GM12891 (cell line): ENCODE measurements at regions not wholly inside any gene's neighbourhood (a gene's known extent, or its start where the extent isn't known, plus 50 kb on each side); places are given as distances from the start of the nearest gene placed in this dataset.

Source experiments
- DNase-seq: peaks from one replicate; pipeline ENCODE4 v3.0.0; 2011; ENCODE audit warnings: low spot score; ENCODE audit not compliant: insufficient read length
- FAIRE-seq: peaks from 2 replicates; lab custom pipeline; 2011; peaks lifted over from hg19 to GRCh38; lab: Jason Lieb, UNC
- PAX5 ChIP-seq: IDR thresholded peaks from 2 replicates; pipeline ENCODE4 v1.6.1; 2011; ENCODE audit warnings: low read length, moderate library complexity, mild to moderate bottlenecking; ENCODE audit not compliant: insufficient read depth, severe bottlenecking
- POLR2A ChIP-seq: IDR thresholded peaks from 2 replicates; pipeline ENCODE4 v1.6.1; 2011; ENCODE audit warnings: low read depth, low read length, control low read depth
- POLR2AphosphoS5 ChIP-seq: IDR thresholded peaks from 2 replicates; pipeline ENCODE4 v1.6.1; 2011; ENCODE audit warnings: low read depth, low read length, control low read depth
- POU2F2 ChIP-seq: IDR thresholded peaks from 2 replicates; pipeline ENCODE4 v1.6.1; 2011; ENCODE audit warnings: low read depth, mild to moderate bottlenecking, control low read depth, low read length, moderate library complexity
- SPI1 ChIP-seq: IDR thresholded peaks from 2 replicates; pipeline ENCODE4 v1.6.1; 2011; ENCODE audit warnings: low read depth, low read length, control low read depth
- TAF1 ChIP-seq: IDR thresholded peaks from 2 replicates; pipeline ENCODE4 v1.6.1; 2011; ENCODE audit warnings: low read depth, low read length, control low read depth

DNA sequence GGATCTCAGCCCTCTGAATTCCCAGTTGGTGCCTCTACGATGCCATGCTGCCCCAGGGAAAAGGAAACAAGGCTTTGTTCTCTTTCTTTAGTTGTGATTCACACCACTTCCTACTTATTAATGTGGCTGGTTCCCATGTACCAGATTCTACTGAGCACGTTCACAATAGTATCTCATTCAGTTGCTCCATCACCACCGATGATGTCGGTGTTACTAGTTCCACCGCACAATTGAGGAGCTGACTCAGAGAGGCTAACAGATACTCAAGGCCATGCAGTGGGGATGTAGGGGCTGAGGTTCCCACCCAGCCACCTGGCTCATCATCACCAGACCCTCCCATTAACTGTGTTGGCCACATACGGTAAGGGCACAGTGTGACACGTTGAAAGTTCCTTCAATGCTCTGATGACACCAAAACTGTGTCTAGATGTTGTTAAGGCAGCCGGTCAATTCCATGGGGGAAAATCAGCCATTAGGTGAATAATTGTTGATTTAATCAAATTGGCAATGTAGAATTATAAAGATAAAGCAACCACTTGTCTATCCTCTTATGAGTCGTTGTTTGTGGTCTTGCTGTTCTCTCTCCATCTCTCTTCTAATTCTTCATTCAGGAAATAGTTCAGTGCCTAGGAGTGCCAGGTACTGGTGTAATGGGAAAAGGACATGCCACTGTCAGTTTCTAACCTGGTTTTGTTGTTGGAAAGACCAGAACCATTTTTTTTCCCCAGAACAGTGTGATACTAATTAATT, 244.2 kb upstream of the CRY1 start:
- DNase-seq (no peak), FAIRE-seq (no peak)
- TF ChIP-seq TAF1 (no peak), PAX5 (no peak), SPI1 (no peak), POU2F2 (no peak)

DNA sequence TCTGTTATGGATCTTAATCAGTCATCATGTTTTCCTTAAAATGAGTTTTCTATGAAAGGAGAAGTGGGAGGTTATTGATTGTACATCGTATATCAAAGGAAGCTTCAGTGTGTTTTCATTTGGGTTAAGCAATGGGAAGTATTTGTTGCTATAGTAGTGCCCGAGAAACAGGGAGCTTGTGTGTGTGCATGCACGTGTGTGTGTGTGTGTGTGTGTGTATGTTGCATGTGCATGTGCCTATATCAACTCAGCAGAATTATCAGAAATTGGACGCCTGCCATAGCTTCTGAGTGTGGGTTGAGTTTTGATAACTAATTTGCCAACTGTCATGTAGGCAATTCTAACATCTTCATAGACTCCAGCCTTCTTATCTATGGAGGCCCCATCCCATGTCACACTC, 246.1 kb upstream of the CRY1 start:
- no peak for DNase-seq
- FAIRE-seq: no peak
- TF ChIP-seq PAX5 (no peak), POLR2AphosphoS5 (no peak), SPI1 (no peak), POU2F2 (no peak), TAF1 (no peak), POLR2A (no peak)

DNA sequence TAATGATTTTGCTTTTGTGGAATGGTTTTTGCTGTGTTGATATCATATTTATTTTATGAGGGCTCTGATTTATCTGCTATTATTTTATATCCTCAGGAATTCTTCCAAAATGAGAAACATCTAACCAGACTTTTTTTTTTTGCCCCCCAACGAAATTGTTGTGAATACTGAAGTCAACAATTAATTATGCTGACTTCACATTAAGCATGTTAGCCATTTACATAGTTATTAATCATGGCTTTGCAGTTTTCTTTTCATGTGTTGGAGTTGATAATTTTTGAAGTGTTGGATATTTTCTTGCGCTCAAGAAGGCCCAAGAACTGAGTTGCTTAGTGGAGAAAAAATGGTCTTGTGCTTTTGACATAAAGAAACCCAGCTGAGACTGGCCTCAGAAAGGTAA, 246.6 kb upstream of the CRY1 start:
- FAIRE-seq (no peak), DNase-seq (no peak)
- no peak for TF ChIP-seq POLR2A
- no peak for TF ChIP-seq POU2F2
- no peak for TF ChIP-seq TAF1
- no peak for TF ChIP-seq POLR2AphosphoS5
- no peak for TF ChIP-seq PAX5
- TF ChIP-seq SPI1: no peak

DNA sequence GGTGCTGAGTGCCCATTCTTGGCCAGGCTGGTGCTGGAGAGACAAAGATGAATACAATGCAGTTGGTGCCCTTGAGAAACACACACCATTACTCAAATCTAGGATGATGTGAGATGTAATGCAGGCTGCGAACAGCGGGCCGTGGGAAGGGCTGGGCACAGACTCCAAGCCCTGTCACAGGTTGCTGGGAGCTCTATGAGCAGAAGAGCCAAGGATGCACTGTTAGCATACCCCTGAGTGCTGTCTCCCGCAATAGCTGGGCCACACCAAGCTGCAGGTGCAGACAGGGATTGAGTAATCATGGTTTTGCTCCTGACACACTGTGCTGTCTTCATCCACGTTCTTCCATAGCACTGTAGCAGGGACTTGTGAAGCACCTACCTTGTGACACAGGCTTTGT, 247.5 kb upstream of the CRY1 start:
- no peak for FAIRE-seq
- DNase-seq: no peak
- no peak for TF ChIP-seq POLR2AphosphoS5

DNA sequence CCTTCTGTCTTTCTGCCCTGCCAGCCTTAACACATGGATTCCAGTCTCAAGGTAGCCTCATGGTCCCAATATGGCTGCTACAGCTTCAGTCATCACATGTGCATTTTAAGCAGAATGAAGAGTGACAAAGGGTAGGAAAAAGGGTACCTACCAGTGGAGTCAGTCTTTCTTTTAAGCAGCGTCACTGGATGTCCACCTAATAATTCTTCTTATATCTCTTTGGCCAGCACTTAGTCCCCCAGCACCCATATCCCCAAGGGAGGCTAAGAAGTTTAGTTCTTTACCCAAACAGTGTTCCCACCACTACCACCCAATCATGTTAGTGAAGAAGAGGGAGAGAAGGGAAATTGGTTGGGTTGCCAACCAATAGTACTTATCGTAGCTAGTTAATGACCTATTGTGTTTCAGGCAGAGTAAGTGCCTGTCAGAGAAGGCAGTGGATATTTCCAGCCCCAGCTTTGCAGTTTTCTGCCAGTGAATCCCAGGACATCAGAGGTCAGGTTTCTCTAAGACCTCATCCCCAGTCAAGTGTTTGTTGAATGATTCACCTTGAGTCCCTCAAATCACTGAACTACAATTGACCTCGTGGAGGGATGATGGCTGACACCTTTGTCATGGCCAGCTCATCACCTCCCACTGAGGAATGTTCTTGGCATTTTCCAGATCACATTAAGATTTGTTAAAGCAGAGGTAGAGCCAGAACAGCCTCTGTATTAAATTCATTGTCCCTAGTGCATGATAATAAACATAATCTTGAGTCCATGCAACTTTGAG, 250.9 kb upstream of the CRY1 start:
- no peak for FAIRE-seq
- no peak for DNase-seq
- no peak for TF ChIP-seq PAX5
- no peak for TF ChIP-seq POLR2A
- TF ChIP-seq SPI1: no peak
- TF ChIP-seq POLR2AphosphoS5: no peak
- no peak for TF ChIP-seq TAF1
- TF ChIP-seq POU2F2: no peak

DNA sequence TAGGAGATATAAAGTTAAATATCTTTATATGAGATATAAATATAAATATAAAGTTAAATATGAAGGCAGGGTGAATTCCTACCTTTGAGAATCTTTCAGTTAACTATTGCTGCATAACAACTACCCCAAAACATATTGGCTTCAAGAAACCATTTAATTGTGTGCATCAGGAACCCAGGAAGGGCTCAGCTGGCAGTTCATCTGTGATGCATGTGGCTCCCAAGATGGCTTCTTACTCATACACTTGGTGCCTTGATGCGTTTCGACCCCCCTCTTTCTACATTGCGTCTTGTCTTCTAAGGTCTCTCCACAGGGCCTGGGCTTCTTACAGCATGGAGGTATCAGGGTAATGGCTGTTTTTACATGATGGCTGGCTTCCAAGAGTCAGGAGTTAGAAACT, 253.9 kb upstream of the CRY1 start:
- FAIRE-seq (no peak), DNase-seq (no peak)
- TF ChIP-seq POLR2A (no peak), POU2F2 (no peak), SPI1 (no peak), POLR2AphosphoS5 (no peak), TAF1 (no peak), PAX5 (no peak)

DNA sequence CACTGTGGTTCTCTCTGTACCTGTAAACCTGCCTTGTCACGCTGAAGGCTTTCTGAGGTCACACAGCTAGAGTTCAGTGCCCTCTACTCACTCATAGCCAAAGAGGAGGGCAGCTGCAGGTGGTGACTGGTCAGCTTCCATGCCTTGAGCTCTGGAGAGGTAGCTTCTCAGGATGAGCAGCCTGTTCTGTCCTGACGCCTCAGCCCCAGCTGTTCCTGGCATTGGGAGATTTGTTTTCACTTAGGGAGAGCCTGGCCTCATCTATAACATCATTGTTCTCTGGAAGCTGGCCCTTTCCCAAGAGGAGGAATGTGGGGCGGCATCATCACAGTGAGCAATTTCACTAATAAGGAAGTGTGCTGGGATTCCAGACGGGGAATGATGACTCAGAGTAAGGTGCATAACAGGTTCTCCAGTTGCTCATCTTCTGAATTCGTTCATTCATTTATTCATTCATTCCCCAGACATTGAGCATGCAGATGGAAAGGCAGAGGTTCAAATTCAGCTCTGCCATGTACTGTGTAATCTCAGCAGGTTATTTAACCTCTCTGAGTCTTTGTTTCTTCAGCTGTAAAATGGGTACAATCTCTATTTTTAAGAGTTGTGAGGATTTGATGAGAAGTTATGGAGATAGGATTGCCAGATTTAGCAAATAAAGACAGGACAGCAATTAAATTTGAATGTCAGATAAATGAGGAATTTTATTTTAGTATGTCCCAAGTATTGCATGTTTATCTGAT, 255.8 kb upstream of the CRY1 start:
- DNase-seq: no peak
- FAIRE-seq: no peak
- TF ChIP-seq SPI1 (no peak), PAX5 (no peak)

DNA sequence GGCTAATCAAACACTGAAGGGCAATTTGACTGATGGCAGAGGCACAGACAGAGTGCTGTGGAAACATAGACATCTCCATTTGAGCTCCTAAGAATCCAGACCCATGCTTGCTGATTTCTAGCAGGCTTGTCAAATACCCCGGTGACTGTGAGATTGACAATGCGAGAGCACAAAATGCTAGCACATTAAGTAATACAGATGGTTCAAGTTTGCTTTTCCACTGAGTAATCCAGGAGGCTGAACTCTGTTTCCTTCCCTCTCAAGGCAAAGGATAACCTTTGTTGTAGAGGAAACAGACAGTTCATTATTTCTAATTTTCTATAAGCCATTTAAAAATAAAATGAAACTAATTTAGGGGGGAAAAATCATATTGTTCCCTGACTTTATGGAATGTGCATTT, 256.5 kb upstream of the CRY1 start:
- no peak for TF ChIP-seq TAF1
- TF ChIP-seq POLR2A: no peak
- no peak for TF ChIP-seq POLR2AphosphoS5
- no peak for TF ChIP-seq SPI1
- TF ChIP-seq PAX5: no peak
- TF ChIP-seq POU2F2: no peak
- DNase-seq: no peak
- no peak for FAIRE-seq

DNA sequence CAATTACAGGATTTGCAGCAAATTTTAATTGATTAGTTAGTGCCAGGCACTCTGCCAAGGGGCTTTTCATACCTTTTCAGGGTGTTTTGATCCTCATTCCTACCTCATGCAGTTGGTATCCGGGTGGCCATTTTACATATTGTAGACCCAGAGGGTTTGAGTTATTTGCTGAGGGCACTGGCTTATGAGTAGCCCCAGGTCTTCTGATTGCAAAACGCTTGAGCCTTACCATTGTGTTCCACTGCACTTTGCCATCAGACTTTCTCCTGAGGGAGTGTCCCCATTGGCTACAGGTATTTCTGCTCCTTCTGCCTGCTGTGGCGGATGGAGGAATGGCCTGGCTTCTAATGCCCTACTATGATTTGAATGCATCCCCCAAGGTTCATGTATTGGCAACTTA, 257.8 kb upstream of the CRY1 start:
- TF ChIP-seq TAF1 (no peak), PAX5 (no peak)
- FAIRE-seq: no peak
- no peak for DNase-seq

DNA sequence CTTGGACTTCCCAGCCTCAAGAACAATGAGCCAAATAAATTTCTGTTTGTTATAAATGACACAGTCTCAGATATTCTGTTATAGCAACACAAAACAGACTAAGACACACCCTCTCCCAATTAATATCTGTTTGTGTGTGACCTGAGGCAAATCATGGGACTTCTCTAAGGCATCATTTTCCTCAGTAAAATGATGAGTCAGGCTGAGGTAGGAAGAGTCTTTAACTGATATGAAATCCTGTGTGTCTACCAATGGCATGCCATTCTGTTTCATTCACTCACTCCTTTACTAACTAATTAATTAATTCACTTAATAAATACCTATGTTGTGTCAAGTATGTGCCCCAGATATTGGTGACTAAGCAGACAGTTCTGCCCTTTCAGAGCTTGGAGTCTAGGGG, 258.4 kb upstream of the CRY1 start:
- FAIRE-seq (no peak), DNase-seq (no peak)

More for the DNA sequence above, 258.4 kb upstream of the CRY1 start:
- TF ChIP-seq SPI1 (no peak), POLR2A (no peak), POLR2AphosphoS5 (no peak), TAF1 (no peak), PAX5 (no peak), POU2F2 (no peak)
